ENCODE measurements at regions not wholly inside any gene's neighbourhood (a gene's known extent, or its start where the extent isn't known, plus 50 kb on each side); places are given as distances from the start of the nearest gene placed in this dataset.

- TF ChIP-seq ZBTB40 (IDR thresholded peaks at IDR 0.05) (no peak), ZBTB40 (CRISPR knock-in tag; IDR thresholded peaks at IDR 0.05) (no peak), TCF12 (IDR thresholded peaks at IDR 0.05) (no peak), TCF12 (CRISPR knock-in tag; IDR thresholded peaks at IDR 0.05) (no peak), ZMYM4 (CRISPR knock-in tag; IDR thresholded peaks at IDR 0.05) (no peak), TOPORS (CRISPR knock-in tag; IDR thresholded peaks at IDR 0.05) (no peak), GLI4 (CRISPR knock-in tag; IDR thresholded peaks at IDR 0.05; ENCODE audit: borderline replicate concordance) (no peak), HNRNPL (IDR thresholded peaks at IDR 0.05; ENCODE audit: low read depth, low read length) (no peak), CREM (IDR thresholded peaks at IDR 0.05) (no peak), CREM (CRISPR knock-in tag; IDR thresholded peaks at IDR 0.05) (no peak), FOXA3 (CRISPR knock-in tag; IDR thresholded peaks at IDR 0.05) (no peak), YY1 (IDR thresholded peaks at IDR 0.05; ENCODE audit: insufficient read depth, insufficient replicate concordance, low read depth, low read length) (no peak), PCBP2 (optimal IDR thresholded peaks at IDR 0.05; ENCODE audit: low read depth, low read length, poor library complexity, severe bottlenecking) (no peak)
These were observed 144.4 kb downstream of the GMNC start (continued) for GRCh38 chr3:190718097-190718496.

Measured in HepG2 (cell line).